A549 (cell line): ENCODE measurements at regions not wholly inside any gene's neighbourhood (a gene's known extent, or its start where the extent isn't known, plus 50 kb on each side); places are given as distances from the start of the nearest gene placed in this dataset.

Experiments used
- ATAC-seq, 2 experiments: fragments of 200-7000 bp in 1 of 2; fragments of >200 bp in 1 of 2; cut with Nextera tagmentation in 1 of 2; cut with Tn5 transposase in 1 of 2; 3 replicates each; pipeline versions ENCODE4 v1.8.0 to v1.9.1; 2018 to 2020; ENCODE audit warnings: mild to moderate bottlenecking in 1 of 2, moderate library complexity in 1 of 2
- CTCF ChIA-PET: fragments of 300-600 bp; sonication (Branson Sonifier 250); formaldehyde crosslinking; extraction: SDS; loops from one replicate; lab custom pipeline; 2021; ENCODE audit warnings: antibody characterized with exemption, inconsistent platforms; lab: Yijun Ruan, JAX
- POLR2A ChIA-PET: fragments of 350-600 bp; formaldehyde crosslinking; extraction: SDS; loops from one replicate; lab custom pipeline; 2021; ENCODE audit warnings: antibody characterized with exemption, inconsistent platforms; lab: Yijun Ruan, JAX
- DNase-seq, 2 experiments: peaks; one replicate each; pipeline versions ENCODE4 v3.0.0 to v3.0.0-alpha.2; 2011 to 2016; ENCODE audit warnings: low read depth in 1 of 2, low spot score in 1 of 2
- FAIRE-seq: peaks from 2 replicates; lab custom pipeline; 2011; peaks lifted over from hg19 to GRCh38; lab: Jason Lieb, UNC
- H3K27ac ChIP-seq, 2 experiments: fragments of >200 bp; sonication (Bioruptor Twin); formaldehyde crosslinking; 3 replicates each; pipeline ENCODE4 v1.5.1; 2016 to 2017
- H3K4me1 ChIP-seq: fragments of >200 bp; sonication (Bioruptor Twin); formaldehyde crosslinking; 3 replicates; pipeline ENCODE4 v1.6.1; 2016
- H3K4me2 ChIP-seq: fragments of >200 bp; sonication (Bioruptor Twin); formaldehyde crosslinking; 3 replicates; pipeline ENCODE4 v1.6.1; 2016
- H3K4me3 ChIP-seq: fragments of >200 bp; sonication (Bioruptor Twin); formaldehyde crosslinking; 3 replicates; pipeline ENCODE4 v1.5.1; 2016
- H3K9me3 ChIP-seq: fragments of >200 bp; sonication (Bioruptor Twin); formaldehyde crosslinking; 3 replicates; pipeline ENCODE4 v1.6.1; 2016
- EHF ChIP-seq: fragments of 250-450 bp; sonication (Bioruptor Pico); IDR thresholded peaks from 2 replicates; pipeline ENCODE4 v1.5.0; 2020; ENCODE audit warnings: mild to moderate bottlenecking
- FOXS1 ChIP-seq: fragments of 250-450 bp; sonication (Bioruptor Pico); IDR thresholded peaks from 2 replicates; pipeline ENCODE4 v1.5.0; 2020; ENCODE audit warnings: mild to moderate bottlenecking, moderate library complexity
- GATA3 ChIP-seq: IDR thresholded peaks from 2 replicates; pipeline ENCODE4 v1.6.1; 2012; ENCODE audit warnings: borderline replicate concordance
- HOXA7 ChIP-seq: fragments of 250-450 bp; sonication (Bioruptor Pico); IDR thresholded peaks from 2 replicates; pipeline ENCODE4 v1.5.0; 2020; ENCODE audit warnings: mild to moderate bottlenecking, moderate library complexity
- JUN ChIP-seq, 2 experiments: fragments of >200 bp; sonication (Bioruptor Twin); formaldehyde crosslinking; IDR thresholded peaks; 2 replicates in 1 of 2; 3 replicates in 1 of 2; pipeline ENCODE4 v1.6.1; 2016 to 2017
- KDM1A ChIP-seq: fragments of 200-600 bp; sonication (generic); IDR thresholded peaks from 2 replicates; pipeline ENCODE4 v1.6.1; 2016; ENCODE audit warnings: low read depth, mild to moderate bottlenecking
- MAFK ChIP-seq: fragments of 450-650 bp; IDR thresholded peaks from 2 replicates; pipeline ENCODE4 v1.6.1; 2014; ENCODE audit not compliant: partially characterized antibody
- MAZ ChIP-seq: fragments of 150-350 bp; IDR thresholded peaks from 2 replicates; pipeline ENCODE4 v1.6.1; 2014; ENCODE audit warnings: antibody characterized with exemption, low read depth, low read length, borderline replicate concordance
- RFX5 ChIP-seq: fragments of 450-650 bp; IDR thresholded peaks from 2 replicates; pipeline ENCODE4 v1.7.1; 2014; ENCODE audit warnings: antibody characterized with exemption, mild to moderate bottlenecking, moderate library complexity
- ZNF302 ChIP-seq: fragments of 250-450 bp; sonication (Bioruptor Pico); IDR thresholded peaks from 2 replicates; pipeline ENCODE4 v1.9.0; 2021; ENCODE audit warnings: inconsistent platforms, mild to moderate bottlenecking, moderate library complexity
- ZSCAN20 ChIP-seq: fragments of 250-450 bp; sonication (Bioruptor Pico); IDR thresholded peaks from 2 replicates; pipeline ENCODE4 v1.8.0; 2022; ENCODE audit warnings: mild to moderate bottlenecking, moderate library complexity
- WGBS: methylation state at CpG from one replicate; pipeline ENCODE4 v1.1.6; 2017; ENCODE audit errors: missing lambda C conversion rate; 5-methylcytosine and 5-hydroxymethylcytosine counted together
- TF ChIP-seq, protein P1 (sequence below): IDR thresholded peaks from 2 replicates; pipeline ENCODE4 v1.6.1; 2012
- TF ChIP-seq, protein P2 (sequence below): fragments of 250-450 bp; sonication (Bioruptor Pico); IDR thresholded peaks from 2 replicates; pipeline ENCODE4 v1.5.0; 2021; ENCODE audit warnings: mild to moderate bottlenecking, moderate library complexity, borderline replicate concordance
- TF ChIP-seq, protein P3 (sequence below): fragments of >200 bp; sonication (Bioruptor Twin); formaldehyde crosslinking; IDR thresholded peaks from 2 replicates; pipeline ENCODE4 v1.6.1; 2016
- TF ChIP-seq, protein P4 (sequence below): fragments of 450-650 bp; IDR thresholded peaks from 2 replicates; pipeline ENCODE4 v1.6.1; 2014; ENCODE audit warnings: antibody characterized with exemption
- TF ChIP-seq, protein P5 (sequence below): fragments of >200 bp; sonication (Bioruptor Twin); formaldehyde crosslinking; IDR thresholded peaks from 3 replicates; pipeline ENCODE4 v1.6.1; 2016
- TF ChIP-seq, protein P6 (sequence below): IDR thresholded peaks from 2 replicates; pipeline ENCODE4 v1.6.1; 2012

DNA sequence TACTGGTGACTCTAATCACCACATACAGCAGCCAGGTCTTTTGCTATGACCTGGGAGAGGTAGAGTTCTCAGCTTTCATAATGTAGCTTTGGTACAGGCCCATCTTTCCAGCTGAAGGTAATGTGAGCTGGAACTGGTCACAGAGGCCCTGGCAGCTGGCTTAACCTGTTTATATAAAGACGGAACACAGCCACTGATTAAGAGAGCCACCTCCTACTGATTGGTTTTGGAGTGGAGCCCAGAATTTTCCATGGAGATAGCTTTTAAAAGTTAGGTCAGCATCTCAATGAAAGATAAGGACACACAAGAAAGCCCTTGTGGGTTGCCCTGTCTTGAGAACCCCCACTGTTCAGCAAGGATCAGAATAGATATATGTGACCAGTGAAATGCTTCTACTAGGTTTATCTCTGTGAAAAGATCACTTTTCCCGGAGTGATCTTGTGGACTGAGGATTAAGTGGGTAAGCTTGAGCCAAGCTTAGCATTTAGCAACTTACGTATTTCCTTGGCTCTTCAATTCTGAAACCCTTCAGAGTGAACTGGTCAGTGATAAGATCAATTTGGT is 213.7 kb upstream of the CITED2 start:
- TF ChIP-seq ZNF302 (CRISPR knock-in tag) (no peak), KDM1A (no peak), ZSCAN20 (CRISPR knock-in tag) (no peak), MAZ (no peak)
- TF ChIP-seq, protein P1, sequence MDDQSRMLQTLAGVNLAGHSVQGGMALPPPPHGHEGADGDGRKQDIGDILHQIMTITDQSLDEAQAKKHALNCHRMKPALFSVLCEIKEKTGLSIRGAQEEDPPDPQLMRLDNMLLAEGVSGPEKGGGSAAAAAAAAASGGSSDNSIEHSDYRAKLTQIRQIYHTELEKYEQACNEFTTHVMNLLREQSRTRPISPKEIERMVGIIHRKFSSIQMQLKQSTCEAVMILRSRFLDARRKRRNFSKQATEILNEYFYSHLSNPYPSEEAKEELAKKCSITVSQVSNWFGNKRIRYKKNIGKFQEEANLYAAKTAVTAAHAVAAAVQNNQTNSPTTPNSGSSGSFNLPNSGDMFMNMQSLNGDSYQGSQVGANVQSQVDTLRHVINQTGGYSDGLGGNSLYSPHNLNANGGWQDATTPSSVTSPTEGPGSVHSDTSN, result no peak
- TF ChIP-seq, protein P2, sequence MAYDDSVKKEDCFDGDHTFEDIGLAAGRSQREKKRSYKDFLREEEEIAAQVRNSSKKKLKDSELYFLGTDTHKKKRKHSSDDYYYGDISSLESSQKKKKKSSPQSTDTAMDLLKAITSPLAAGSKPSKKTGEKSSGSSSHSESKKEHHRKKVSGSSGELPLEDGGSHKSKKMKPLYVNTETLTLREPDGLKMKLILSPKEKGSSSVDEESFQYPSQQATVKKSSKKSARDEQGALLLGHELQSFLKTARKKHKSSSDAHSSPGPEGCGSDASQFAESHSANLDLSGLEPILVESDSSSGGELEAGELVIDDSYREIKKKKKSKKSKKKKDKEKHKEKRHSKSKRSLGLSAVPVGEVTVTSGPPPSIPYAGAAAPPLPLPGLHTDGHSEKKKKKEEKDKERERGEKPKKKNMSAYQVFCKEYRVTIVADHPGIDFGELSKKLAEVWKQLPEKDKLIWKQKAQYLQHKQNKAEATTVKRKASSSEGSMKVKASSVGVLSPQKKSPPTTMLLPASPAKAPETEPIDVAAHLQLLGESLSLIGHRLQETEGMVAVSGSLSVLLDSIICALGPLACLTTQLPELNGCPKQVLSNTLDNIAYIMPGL, result no peak
- DNase-seq (no peak), ATAC-seq (peak; percentile 43 to 47; a peak in 4 of 6 replicates), FAIRE-seq (no peak)
- Histone ChIP-seq H3K4me1 (peaks cover 41% of the 10 kb centered on the region), H3K4me3 (no peak overlapping the region), H3K27ac (peak overlapping the region; percentile 62 to 64), H3K4me2 (peak overlapping the region; percentile 65), H3K9me3 (no peaks in the 10 kb centered on the region)
- POLR2A ChIA-PET, result interaction anchor here (1.2 kb wide), 1 partner anchor 213 kb away, joined by 7 read pairs; the partner anchor contains the start of gene CITED2
- 65% methylated on average over 3 of the region's 3 CpGs for WGBS
- CTCF ChIA-PET, result interaction anchor here (0.6 kb wide), 1 partner anchor 12 kb away, joined by 3 read pairs; no protein-coding TSS in a partner anchor

DNA sequence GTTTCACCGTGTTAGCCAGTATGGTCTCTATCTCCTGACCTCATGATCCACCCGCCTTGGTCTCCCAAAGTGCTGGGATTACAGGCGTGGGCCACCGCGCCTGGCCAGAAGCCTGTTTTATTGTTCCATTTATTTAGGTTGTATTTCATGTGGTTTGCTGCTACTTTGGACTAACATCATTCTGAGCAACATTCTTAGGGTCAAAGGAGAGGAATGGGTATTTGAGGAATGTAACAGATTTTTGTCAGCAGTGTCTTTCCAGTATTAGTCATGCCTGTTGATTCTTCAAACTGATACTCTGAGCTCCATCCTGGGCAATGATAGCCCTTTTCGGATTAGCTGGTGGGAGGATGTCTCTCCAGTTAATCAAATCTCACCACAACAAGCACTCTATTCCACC is 213.0 kb upstream of the CITED2 start:
- ATAC-seq (peak; percentile 56 to 86; a peak in 4 of 6 replicates), DNase-seq (peak in 1 of 2 experiments; percentile 30), FAIRE-seq (no peak)
- Histone ChIP-seq H3K4me1 (peaks cover 47% of the 10 kb centered on the region), H3K4me3 (no peak overlapping the region), H3K9me3 (no peaks in the 10 kb centered on the region), H3K27ac (peak overlapping the region; percentile 62 to 64; a peak in 5 of 6 replicates), H3K4me2 (peak overlapping the region; percentile 65)
- TF ChIP-seq RFX5 (no peak), GATA3 (peak; percentile 76), JUN (IDR thresholded peaks at IDR 0.05) (no peak), HOXA7 (CRISPR knock-in tag) (no peak)
- TF ChIP-seq, protein P3, sequence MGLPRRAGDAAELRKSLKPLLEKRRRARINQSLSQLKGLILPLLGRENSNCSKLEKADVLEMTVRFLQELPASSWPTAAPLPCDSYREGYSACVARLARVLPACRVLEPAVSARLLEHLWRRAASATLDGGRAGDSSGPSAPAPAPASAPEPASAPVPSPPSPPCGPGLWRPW, result no peak
- TF ChIP-seq, protein P4, sequence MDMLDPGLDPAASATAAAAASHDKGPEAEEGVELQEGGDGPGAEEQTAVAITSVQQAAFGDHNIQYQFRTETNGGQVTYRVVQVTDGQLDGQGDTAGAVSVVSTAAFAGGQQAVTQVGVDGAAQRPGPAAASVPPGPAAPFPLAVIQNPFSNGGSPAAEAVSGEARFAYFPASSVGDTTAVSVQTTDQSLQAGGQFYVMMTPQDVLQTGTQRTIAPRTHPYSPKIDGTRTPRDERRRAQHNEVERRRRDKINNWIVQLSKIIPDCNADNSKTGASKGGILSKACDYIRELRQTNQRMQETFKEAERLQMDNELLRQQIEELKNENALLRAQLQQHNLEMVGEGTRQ, result no peak
- TF ChIP-seq, protein P5, sequence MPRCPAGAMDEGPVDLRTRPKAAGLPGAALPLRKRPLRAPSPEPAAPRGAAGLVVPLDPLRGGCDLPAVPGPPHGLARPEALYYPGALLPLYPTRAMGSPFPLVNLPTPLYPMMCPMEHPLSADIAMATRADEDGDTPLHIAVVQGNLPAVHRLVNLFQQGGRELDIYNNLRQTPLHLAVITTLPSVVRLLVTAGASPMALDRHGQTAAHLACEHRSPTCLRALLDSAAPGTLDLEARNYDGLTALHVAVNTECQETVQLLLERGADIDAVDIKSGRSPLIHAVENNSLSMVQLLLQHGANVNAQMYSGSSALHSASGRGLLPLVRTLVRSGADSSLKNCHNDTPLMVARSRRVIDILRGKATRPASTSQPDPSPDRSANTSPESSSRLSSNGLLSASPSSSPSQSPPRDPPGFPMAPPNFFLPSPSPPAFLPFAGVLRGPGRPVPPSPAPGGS, result no peak
- TF ChIP-seq, protein P6, sequence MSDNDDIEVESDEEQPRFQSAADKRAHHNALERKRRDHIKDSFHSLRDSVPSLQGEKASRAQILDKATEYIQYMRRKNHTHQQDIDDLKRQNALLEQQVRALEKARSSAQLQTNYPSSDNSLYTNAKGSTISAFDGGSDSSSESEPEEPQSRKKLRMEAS, result 0 out of 2 replicates have a peak, but pooled peaks have one; percentile 25
- CTCF ChIA-PET, result interaction anchor here (0.6 kb wide), 1 partner anchor 11 kb away, joined by 3 read pairs; no protein-coding TSS in a partner anchor
- 53% methylated on average over 6 of the region's 6 CpGs for WGBS
- POLR2A ChIA-PET, result interaction anchor here (1.2 kb wide), 1 partner anchor 213 kb away, joined by 7 read pairs; the partner anchor contains the start of gene CITED2

DNA sequence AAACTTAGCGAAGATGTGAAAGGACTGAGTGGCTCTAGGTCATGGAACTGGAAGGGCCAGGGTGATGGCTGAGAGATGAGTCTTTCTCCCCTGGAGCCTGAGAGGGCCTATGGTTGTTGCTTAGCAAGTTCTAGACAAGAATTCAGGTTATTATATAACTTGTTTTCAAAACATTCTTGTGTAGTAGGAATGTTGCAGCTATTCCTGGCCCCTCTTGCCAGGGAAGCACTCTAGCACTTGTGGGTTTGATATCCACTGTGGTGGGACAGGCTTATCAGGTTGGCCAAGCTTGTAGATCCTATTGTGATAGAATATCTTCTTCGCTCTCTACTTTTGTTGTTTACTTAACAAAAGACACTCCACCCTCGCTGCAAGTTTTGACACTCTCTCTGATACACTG is 211.8 kb upstream of the CITED2 start:
- CTCF ChIA-PET, result no interaction called here
- DNase-seq, result no peak
- H3K4me1 ChIP-seq, result peaks cover 48% of the 10 kb centered on the region
- TF ChIP-seq EHF (CRISPR knock-in tag) (no peak), MAFK (no peak), KDM1A (no peak), FOXS1 (CRISPR knock-in tag) (no peak)
- TF ChIP-seq, all 56 proteins: peak for 0
- no peak overlapping the region for H3K4me2 ChIP-seq
- no peak for FAIRE-seq
- POLR2A ChIA-PET, result no interaction called here
- no peak for ATAC-seq
- no peaks in the 10 kb centered on the region for H3K9me3 ChIP-seq
- no peak overlapping the region for H3K4me3 ChIP-seq
- 0 out of 6 replicates have a peak overlapping the region, but pooled peaks of 1 of the 2 experiments have one; percentile 36 for H3K27ac ChIP-seq
- WGBS, result 83% methylated on average over 3 of the region's 3 CpGs
